ENCODE measurements at regions not wholly inside any gene's neighbourhood (a gene's known extent, or its start where the extent isn't known, plus 50 kb on each side); places are given as distances from the start of the nearest gene placed in this dataset.

DNA sequence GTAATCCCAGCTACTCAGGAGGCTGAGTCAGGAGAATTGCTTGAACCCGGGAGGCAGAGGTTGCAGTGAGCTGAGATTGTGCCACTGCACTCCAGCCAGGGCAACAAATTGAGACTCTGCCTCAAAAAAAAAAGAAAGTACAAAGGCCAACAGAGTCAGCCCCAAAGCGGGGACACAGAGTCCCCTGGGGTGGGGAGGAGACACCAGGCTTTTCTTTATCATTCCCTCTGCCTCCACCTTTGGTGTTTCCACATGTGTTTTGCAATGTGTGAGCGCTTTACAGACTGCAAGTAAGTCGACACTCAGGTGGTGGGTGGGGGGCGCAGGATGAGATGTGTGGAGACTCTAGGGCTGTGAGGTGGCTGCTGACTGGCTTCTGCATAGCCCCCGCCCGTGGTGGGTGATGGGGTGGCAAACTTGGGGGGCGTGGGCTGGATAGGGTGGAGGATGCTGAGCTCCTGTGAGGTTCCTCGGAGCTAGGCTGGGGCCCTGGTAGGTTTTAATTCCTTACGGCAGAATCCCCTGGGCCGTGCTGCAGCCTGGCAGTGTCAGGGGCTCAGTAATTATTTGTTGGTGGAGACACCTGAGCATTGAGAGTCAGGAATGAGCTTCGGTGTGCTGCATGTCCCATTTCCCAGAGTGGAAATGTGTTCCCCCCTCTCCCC is 177.2 kb downstream of the CTTN start:
- Histone ChIP-seq H3K4me1 (ENCODE audit: insufficient read depth) (no peaks in the 10 kb centered on the region), H3K36me3 (no peaks in the 10 kb centered on the region), H3K27me3 (no peaks in the 10 kb centered on the region), H3K4me3 (no peak overlapping the region), H3K27ac (no peak overlapping the region), H3K9me3 (no peaks in the 10 kb centered on the region)
- DNase-seq = no peak
- intact Hi-C loops (cut with DNase I) = no loop called here
- TF ChIP-seq, protein P1, sequence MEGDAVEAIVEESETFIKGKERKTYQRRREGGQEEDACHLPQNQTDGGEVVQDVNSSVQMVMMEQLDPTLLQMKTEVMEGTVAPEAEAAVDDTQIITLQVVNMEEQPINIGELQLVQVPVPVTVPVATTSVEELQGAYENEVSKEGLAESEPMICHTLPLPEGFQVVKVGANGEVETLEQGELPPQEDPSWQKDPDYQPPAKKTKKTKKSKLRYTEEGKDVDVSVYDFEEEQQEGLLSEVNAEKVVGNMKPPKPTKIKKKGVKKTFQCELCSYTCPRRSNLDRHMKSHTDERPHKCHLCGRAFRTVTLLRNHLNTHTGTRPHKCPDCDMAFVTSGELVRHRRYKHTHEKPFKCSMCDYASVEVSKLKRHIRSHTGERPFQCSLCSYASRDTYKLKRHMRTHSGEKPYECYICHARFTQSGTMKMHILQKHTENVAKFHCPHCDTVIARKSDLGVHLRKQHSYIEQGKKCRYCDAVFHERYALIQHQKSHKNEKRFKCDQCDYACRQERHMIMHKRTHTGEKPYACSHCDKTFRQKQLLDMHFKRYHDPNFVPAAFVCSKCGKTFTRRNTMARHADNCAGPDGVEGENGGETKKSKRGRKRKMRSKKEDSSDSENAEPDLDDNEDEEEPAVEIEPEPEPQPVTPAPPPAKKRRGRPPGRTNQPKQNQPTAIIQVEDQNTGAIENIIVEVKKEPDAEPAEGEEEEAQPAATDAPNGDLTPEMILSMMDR (IDR thresholded peaks at IDR 0.05) = no peak
- TF ChIP-seq EP300 (IDR thresholded peaks at IDR 0.05) = no peak
- TF ChIP-seq POLR2A (IDR thresholded peaks at IDR 0.05) = no peak
- WGBS, 3 donors = 76 to 79% (median 77%) methylated on average over 12 of the region's 12 CpGs

DNA sequence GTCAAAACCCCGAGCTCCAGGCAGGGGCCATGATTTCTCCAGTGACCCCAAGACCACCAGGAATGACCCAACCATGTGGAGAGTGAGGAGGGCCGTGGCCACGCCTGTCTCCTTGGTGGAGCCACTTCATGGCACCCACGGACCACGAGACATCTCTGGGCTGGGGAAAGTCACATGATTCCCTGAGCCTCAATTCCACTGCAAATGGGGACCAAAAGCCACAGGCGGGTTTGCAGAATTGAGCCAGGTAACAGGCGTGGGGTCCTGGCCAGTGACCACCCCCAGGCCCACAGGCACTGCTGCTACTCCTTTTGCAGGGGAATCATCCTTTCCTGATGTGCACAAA is 178.9 kb downstream of the CTTN start:
- no peaks in the 10 kb centered on the region for H3K4me1 ChIP-seq (ENCODE audit: insufficient read depth)
- WGBS, 3 donors = 73 to 88% (median 80%) methylated on average over 7 of the region's 7 CpGs
- H3K27ac ChIP-seq = no peak overlapping the region
- H3K9me3 ChIP-seq = no peaks in the 10 kb centered on the region
- no peaks in the 10 kb centered on the region for H3K36me3 ChIP-seq
- no peak for DNase-seq
- intact Hi-C loops (cut with DNase I) = no loop called here
- TF ChIP-seq EP300 (IDR thresholded peaks at IDR 0.05) (no peak), POLR2A (IDR thresholded peaks at IDR 0.05) (no peak)
- TF ChIP-seq, protein P1 (IDR thresholded peaks at IDR 0.05) = no peak
- no peaks in the 10 kb centered on the region for H3K27me3 ChIP-seq
- no peak overlapping the region for H3K4me3 ChIP-seq

DNA sequence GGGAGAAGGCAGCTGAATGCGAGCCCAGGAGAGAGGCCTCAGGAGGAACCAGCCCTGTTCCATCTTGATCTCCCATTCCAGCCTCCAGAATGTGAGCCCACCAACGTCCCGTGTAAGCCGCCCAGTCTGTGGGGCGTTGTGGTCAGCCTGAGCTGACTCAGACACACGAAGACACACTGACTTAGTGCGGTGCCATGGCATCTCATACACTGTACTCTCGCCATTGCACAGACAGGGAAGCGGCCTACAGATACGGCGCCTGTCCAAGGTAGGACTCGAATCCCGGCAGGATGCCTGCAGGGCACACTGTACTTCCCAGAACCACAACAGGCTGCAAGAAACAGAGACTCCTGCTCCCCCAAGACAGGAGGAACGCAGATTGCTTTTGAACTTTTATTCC is 179.6 kb downstream of the CTTN start:
- H3K27ac ChIP-seq = no peak overlapping the region
- intact Hi-C loops (cut with DNase I) = no loop called here
- H3K27me3 ChIP-seq = no peaks in the 10 kb centered on the region
- 66 to 72% (median 70%) methylated on average over 14 of the region's 14 CpGs for WGBS, 3 donors
- DNase-seq = no peak
- TF ChIP-seq, protein P1 (IDR thresholded peaks at IDR 0.05) = no peak
- TF ChIP-seq POLR2A (IDR thresholded peaks at IDR 0.05) (no peak), EP300 (IDR thresholded peaks at IDR 0.05) (no peak)
- H3K9me3 ChIP-seq = no peaks in the 10 kb centered on the region
- H3K4me3 ChIP-seq = no peak overlapping the region
- no peaks in the 10 kb centered on the region for H3K4me1 ChIP-seq (ENCODE audit: insufficient read depth)
- no peaks in the 10 kb centered on the region for H3K36me3 ChIP-seq

DNA sequence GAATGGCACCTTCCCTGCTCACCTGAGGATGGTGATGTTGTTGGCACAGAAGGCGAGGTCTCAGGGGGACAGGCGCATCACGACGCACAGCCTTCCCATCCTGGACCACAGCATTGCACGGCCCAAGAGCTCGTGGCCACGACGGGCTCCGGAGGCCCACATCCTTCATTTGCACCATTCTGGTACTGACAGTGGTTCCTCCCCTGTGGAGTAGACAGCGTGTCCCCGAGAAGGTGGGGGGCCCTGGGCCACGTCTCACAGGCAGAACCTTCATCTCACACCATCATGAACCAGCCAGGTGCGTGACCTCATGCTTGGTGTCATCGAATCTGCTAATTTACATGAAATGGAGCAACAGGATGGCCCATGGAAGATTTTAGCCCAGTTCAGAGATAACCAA is 180.0 kb downstream of the CTTN start:
- Histone ChIP-seq H3K4me3 (no peak overlapping the region), H3K36me3 (no peaks in the 10 kb centered on the region), H3K27ac (no peak overlapping the region), H3K9me3 (no peaks in the 10 kb centered on the region), H3K4me1 (ENCODE audit: insufficient read depth) (no peaks in the 10 kb centered on the region), H3K27me3 (no peaks in the 10 kb centered on the region)
- TF ChIP-seq EP300 (IDR thresholded peaks at IDR 0.05) = no peak
- no peak for TF ChIP-seq POLR2A (IDR thresholded peaks at IDR 0.05)
- TF ChIP-seq, protein P1 (IDR thresholded peaks at IDR 0.05) = no peak
- WGBS, 3 donors = 85 to 88% (median 85%) methylated on average over 14 of the region's 14 CpGs
- DNase-seq = no peak
- intact Hi-C loops (cut with DNase I) = no loop called here

Measured in ovary (tissue), 7 donors.